HG03066 (cell line): ENCODE measurements at regions not wholly inside any gene's neighbourhood (a gene's known extent, or its start where the extent isn't known, plus 50 kb on each side); places are given as distances from the start of the nearest gene placed in this dataset.

ENCODE experiments used
- ATAC-seq: cut with Tn5 transposase; IDR thresholded peaks from one replicate; pipeline ENCODE4 v1.9.1; 2021; ENCODE audit warnings: low read depth; ENCODE audit not compliant: unreplicated experiment

GRCh38 chr9:107567462-107567861 is 77.9 kb upstream of the KLF4 start:
- ATAC-seq: no peak

DNA sequence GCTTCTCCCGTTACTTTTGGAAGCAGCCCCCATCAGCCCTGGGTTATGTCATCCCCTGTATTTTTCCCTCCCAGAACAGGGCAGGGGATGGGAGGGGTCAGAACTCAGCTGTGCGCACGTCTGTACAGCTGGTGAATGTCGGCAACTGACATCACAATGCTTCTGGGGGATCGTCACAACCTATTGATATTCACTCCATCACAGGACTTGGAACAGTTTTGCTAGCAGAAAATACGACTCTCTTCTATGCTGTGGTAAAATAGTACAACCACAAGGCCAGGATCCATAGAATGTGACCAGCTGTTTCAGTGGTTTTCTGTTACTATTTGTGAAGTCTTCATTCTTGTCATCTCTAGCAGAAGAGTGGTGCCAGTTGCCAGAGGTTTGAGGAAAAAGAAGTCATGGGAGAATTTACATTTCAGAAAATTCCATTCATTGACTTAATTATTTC is 77.1 kb upstream of the KLF4 start:
- ATAC-seq: no peak

GRCh38 chr9:107562798-107563197 is 73.2 kb upstream of the KLF4 start:
- ATAC-seq: no peak

- ATAC-seq: no peak
Observed at GRCh38 chr9:107559494-107560086, 70.0 kb upstream of the KLF4 start.

DNA sequence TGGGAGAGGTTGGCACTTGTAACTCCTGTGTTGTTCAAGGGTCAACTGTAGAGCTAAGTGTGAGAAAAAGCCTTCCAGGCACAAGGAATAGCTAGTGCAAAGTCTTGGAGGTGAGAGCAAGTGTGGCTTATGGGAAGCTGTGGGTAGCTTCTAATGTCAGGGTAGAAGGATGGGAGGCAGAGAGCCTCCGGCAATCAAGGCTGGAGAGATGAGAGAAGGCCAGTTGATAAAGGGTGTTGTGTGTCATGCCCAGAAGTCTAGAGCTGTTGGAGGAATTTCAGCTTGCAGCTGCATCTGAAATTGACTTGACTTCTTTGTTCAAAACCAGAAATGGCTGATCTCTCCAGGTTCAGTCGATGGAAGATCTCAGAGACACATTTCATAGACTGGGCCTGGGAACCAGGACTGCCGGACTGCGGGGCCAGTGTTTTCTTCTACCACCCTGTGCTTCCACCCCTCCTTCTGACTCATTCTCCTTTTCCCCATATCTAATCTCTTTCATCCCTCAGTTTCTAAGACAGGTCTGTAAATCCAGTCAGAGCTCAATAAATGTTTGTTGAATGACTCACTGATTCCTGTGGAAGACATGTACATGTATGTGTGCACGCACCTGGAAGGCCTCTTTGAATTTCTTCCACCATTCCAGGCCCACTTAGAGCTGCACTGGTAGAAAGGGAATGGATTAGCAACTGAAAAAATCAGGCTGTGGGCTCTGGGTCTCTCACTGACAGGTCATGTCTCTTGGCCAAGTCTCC is 67.8 kb upstream of the KLF4 start:
- no peak for ATAC-seq

DNA sequence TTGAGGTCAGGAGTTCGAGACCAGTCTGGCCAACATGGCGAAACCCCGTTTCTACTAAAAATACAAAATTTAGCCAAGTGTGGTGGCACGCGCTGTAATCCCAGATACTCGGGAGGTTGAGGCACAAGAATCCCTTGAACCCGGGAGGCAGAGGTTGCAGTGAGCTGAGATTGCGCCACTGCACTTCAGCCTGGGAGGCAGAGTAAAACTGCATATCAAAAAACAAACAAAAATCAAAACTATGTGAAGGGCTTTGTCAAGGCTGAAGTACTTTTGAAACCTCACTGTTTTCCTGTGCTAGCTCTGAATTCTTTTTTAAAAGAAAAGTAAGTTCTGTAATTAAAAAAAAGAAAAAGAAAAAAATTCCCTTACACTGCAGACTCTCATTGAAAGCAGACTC is 65.1 kb upstream of the KLF4 start:
- no peak for ATAC-seq

GRCh38 chr9:107548298-107549142 is 59.0 kb upstream of the KLF4 start:
- no peak for ATAC-seq

GRCh38 chr9:107547772-107548297 is 58.3 kb upstream of the KLF4 start:
- ATAC-seq: no peak

GRCh38 chr9:107547303-107547702 is 57.7 kb upstream of the KLF4 start:
- no peak for ATAC-seq

DNA sequence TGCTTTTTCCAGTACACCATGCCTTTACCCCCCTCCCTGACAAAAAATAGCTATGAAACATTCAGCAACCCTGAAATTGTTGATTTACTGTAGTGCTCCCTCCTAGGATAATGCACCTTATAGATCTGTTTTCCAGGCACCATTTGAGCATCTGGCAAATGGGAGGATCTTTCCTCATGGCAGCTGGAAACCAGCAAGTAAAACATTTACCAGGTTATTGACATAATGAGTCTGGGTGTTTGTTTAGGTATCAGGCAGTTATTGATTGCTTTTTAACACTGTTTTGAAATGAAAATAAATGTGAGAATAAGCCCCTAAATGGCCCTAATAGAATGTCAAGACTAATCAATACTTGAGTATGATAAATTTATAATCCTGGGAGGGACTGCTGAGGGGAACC is 57.3 kb upstream of the KLF4 start:
- no peak for ATAC-seq

DNA sequence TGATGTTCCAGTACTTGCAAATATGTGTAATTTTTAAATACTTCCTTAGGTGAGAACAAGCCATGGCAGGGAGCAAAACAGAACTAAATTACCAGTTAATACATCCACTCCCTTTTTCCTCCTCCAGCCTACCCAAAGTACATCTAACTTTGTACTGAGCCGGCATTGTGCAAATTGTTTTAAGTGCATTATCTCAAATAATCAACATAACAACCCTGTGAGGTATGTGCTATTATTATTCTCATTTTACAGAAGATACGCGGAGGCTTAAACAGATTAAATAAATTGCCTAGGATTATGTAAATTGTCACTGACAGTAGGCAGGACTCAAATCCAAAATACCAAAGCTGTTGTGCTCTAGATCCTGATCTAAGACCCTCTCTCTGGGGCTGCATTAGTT is 55.5 kb upstream of the KLF4 start:
- ATAC-seq: no peak

GRCh38 chr9:107542411-107543157 is 53.0 kb upstream of the KLF4 start:
- no peak for ATAC-seq

DNA sequence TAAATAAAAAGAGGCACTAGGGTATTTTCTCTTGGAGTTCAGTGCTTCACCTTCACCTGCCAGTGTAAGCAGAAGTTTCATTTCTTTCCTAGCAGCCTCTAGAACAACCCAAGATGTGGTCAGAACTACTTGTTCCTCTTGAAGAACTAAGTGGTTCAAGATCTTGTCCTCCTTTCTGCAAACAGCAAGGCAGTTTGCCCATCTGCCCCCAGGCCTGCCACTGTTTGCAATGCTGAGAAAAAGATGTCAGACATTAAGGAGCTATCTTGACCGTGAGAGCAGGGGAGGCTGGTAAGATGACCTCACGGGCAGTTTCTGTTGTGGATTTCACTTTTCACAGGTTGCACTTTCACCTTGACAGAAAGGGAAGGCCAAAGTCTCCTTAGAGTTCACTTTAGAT is 52.0 kb upstream of the KLF4 start:
- peak; percentile 75 for ATAC-seq

GRCh38 chr9:107540164-107540561 is 50.6 kb upstream of the KLF4 start:
- no peak for ATAC-seq

DNA sequence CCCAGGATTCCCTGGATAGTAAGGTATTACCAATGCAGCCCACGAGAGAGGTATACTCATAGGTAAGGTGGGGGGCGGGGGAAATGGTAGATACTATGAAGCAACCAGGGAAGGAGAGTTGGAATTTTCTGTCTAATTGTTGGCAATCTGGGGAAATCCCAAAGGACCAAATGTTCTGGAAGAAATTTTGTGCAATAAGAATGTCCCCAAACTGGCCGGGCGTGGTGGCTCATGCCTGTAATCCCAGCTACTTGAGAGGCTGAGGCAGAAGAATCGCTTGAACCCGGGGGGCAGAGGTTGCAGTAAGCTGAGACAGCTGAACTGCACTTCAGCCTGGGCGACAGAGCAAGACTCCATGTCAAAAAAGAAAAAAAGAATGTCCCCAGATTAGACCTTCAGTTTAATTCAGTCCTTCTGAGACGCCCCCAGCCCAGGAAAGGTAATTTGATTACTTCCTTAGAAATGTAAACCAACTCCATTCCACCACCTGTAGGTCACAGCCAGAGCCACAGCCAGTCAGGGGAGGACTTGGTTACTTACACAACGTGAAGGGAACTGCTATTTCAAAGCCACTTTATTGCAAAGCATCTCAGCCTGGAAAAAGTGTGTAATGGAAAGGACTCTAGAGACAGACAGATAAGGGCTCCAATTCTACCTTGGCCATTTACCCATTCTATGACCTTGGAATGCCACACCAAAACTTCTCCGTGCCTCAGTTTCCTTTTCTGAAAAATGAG is 50.0 kb upstream of the KLF4 start:
- no peak for ATAC-seq
